ENCODE measurements at regions not wholly inside any gene's neighbourhood (a gene's known extent, or its start where the extent isn't known, plus 50 kb on each side); places are given as distances from the start of the nearest gene placed in this dataset.

DNA sequence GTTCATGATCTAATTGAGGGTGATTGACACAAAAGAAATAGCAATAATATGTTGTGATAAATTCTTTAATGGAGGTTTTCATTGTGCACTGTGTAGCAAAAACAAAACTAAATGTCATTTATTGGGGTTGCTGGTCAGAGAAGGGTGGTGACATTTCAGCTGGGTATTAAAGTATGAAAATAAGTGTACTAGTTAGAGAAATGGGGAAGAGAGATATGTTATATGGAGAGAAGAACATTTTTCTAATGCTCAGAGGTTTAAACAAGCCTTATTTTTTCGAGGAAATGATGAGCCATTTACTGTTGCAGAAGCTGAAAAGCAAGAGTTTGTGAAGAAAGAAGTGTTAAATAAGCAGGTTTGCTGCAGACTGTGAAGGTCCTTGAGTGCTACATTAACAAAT, 142.7 kb upstream of the PAQR3 start:
- TF ChIP-seq POLR2A (IDR thresholded peaks at IDR 0.05; ENCODE audit: low read length) (no peak), GATA1 (IDR thresholded peaks at IDR 0.05; ENCODE audit: low read depth, low read length) (no peak)
